WTC11 (cell line): ENCODE measurements at regions not wholly inside any gene's neighbourhood (a gene's known extent, or its start where the extent isn't known, plus 50 kb on each side); places are given as distances from the start of the nearest gene placed in this dataset.
"Not testable (repeated sequence)": the region's sequence is repeated elsewhere in the genome, so short reads cannot be mapped to it uniquely, and the experiment has no call there.

Experiments used
- CREM ChIP-seq: sonication (generic); formaldehyde crosslinking; IDR thresholded peaks from 2 replicates; pipeline ENCODE4 v1.8.1; 2022; ENCODE audit warnings: mild to moderate bottlenecking, missing genetic modification reagents, moderate library complexity
- ELF4 ChIP-seq: sonication (generic); formaldehyde crosslinking; IDR thresholded peaks from 2 replicates; pipeline ENCODE4 v1.8.1; 2022; ENCODE audit warnings: low read depth, mild to moderate bottlenecking, moderate library complexity, missing genetic modification reagents
- IRF2 ChIP-seq: sonication (generic); formaldehyde crosslinking; IDR thresholded peaks from 2 replicates; pipeline ENCODE4 v1.8.0; 2022; ENCODE audit warnings: low read depth, missing genetic modification reagents, borderline replicate concordance
- NR2C2 ChIP-seq: sonication (generic); formaldehyde crosslinking; IDR thresholded peaks from 2 replicates; pipeline ENCODE4 v1.8.0; 2022; ENCODE audit warnings: mild to moderate bottlenecking, missing genetic modification reagents
- SMAD3 ChIP-seq: sonication (generic); formaldehyde crosslinking; IDR thresholded peaks from 2 replicates; pipeline ENCODE4 v1.8.0; 2022; ENCODE audit warnings: missing genetic modification reagents, mild to moderate bottlenecking, borderline replicate concordance
- TF ChIP-seq, protein P1 (sequence below): sonication (generic); formaldehyde crosslinking; IDR thresholded peaks from 2 replicates; pipeline ENCODE4 v1.8.0; 2022; ENCODE audit warnings: mild to moderate bottlenecking, missing genetic modification reagents
- TF ChIP-seq, protein P2 (sequence below): sonication (generic); formaldehyde crosslinking; IDR thresholded peaks from 2 replicates; pipeline ENCODE4 v1.8.1; 2023; ENCODE audit warnings: mild to moderate bottlenecking, missing genetic modification reagents
- TF ChIP-seq, protein P3 (sequence below): sonication (generic); formaldehyde crosslinking; IDR thresholded peaks from 2 replicates; pipeline ENCODE4 v1.8.0; 2023; ENCODE audit warnings: missing genetic modification reagents, mild to moderate bottlenecking, borderline replicate concordance
- TF ChIP-seq, protein P4 (sequence below): fragments of 200-600 bp; IDR thresholded peaks from 2 replicates; pipeline ENCODE4 v1.8.0; 2022; ENCODE audit warnings: antibody characterized with exemption
- TF ChIP-seq, protein P5 (sequence below): sonication (generic); formaldehyde crosslinking; IDR thresholded peaks from 2 replicates; pipeline ENCODE4 v1.8.1; 2022; ENCODE audit warnings: mild to moderate bottlenecking, missing genetic modification reagents, moderate library complexity, borderline replicate concordance

DNA sequence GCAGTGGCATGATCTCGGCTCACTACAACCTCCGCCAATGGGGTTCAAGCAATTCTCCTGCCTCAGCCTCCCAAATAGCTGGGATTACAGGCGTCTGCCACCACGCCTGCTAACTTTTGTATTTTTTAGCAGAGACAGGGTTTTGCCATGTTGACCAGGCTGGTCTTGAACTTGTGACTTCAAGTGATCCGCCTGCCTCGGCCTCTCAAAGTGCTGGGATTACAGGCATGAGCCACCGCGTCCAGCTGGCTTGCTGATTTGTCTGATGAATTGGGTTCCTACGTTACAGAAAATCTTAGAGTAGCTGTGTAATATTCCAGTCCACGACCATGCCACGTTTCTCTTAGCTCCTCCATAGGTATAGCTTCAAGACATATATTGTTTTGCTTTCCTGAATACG, 102.6 kb upstream of the OTOS start:
- TF ChIP-seq SMAD3; IRF2 (CRISPR knock-in tag); NR2C2 (CRISPR knock-in tag); ELF4 (CRISPR knock-in tag); CREM: not testable (repeated sequence)
- TF ChIP-seq, protein P1, sequence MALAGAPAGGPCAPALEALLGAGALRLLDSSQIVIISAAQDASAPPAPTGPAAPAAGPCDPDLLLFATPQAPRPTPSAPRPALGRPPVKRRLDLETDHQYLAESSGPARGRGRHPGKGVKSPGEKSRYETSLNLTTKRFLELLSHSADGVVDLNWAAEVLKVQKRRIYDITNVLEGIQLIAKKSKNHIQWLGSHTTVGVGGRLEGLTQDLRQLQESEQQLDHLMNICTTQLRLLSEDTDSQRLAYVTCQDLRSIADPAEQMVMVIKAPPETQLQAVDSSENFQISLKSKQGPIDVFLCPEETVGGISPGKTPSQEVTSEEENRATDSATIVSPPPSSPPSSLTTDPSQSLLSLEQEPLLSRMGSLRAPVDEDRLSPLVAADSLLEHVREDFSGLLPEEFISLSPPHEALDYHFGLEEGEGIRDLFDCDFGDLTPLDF (CRISPR knock-in tag), result not testable (repeated sequence)
- TF ChIP-seq, protein P2, sequence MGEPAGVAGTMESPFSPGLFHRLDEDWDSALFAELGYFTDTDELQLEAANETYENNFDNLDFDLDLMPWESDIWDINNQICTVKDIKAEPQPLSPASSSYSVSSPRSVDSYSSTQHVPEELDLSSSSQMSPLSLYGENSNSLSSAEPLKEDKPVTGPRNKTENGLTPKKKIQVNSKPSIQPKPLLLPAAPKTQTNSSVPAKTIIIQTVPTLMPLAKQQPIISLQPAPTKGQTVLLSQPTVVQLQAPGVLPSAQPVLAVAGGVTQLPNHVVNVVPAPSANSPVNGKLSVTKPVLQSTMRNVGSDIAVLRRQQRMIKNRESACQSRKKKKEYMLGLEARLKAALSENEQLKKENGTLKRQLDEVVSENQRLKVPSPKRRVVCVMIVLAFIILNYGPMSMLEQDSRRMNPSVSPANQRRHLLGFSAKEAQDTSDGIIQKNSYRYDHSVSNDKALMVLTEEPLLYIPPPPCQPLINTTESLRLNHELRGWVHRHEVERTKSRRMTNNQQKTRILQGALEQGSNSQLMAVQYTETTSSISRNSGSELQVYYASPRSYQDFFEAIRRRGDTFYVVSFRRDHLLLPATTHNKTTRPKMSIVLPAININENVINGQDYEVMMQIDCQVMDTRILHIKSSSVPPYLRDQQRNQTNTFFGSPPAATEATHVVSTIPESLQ, result not testable (repeated sequence)
- TF ChIP-seq, protein P3, sequence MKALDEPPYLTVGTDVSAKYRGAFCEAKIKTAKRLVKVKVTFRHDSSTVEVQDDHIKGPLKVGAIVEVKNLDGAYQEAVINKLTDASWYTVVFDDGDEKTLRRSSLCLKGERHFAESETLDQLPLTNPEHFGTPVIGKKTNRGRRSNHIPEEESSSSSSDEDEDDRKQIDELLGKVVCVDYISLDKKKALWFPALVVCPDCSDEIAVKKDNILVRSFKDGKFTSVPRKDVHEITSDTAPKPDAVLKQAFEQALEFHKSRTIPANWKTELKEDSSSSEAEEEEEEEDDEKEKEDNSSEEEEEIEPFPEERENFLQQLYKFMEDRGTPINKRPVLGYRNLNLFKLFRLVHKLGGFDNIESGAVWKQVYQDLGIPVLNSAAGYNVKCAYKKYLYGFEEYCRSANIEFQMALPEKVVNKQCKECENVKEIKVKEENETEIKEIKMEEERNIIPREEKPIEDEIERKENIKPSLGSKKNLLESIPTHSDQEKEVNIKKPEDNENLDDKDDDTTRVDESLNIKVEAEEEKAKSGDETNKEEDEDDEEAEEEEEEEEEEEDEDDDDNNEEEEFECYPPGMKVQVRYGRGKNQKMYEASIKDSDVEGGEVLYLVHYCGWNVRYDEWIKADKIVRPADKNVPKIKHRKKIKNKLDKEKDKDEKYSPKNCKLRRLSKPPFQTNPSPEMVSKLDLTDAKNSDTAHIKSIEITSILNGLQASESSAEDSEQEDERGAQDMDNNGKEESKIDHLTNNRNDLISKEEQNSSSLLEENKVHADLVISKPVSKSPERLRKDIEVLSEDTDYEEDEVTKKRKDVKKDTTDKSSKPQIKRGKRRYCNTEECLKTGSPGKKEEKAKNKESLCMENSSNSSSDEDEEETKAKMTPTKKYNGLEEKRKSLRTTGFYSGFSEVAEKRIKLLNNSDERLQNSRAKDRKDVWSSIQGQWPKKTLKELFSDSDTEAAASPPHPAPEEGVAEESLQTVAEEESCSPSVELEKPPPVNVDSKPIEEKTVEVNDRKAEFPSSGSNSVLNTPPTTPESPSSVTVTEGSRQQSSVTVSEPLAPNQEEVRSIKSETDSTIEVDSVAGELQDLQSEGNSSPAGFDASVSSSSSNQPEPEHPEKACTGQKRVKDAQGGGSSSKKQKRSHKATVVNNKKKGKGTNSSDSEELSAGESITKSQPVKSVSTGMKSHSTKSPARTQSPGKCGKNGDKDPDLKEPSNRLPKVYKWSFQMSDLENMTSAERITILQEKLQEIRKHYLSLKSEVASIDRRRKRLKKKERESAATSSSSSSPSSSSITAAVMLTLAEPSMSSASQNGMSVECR, result not testable (repeated sequence)
- TF ChIP-seq, protein P4, sequence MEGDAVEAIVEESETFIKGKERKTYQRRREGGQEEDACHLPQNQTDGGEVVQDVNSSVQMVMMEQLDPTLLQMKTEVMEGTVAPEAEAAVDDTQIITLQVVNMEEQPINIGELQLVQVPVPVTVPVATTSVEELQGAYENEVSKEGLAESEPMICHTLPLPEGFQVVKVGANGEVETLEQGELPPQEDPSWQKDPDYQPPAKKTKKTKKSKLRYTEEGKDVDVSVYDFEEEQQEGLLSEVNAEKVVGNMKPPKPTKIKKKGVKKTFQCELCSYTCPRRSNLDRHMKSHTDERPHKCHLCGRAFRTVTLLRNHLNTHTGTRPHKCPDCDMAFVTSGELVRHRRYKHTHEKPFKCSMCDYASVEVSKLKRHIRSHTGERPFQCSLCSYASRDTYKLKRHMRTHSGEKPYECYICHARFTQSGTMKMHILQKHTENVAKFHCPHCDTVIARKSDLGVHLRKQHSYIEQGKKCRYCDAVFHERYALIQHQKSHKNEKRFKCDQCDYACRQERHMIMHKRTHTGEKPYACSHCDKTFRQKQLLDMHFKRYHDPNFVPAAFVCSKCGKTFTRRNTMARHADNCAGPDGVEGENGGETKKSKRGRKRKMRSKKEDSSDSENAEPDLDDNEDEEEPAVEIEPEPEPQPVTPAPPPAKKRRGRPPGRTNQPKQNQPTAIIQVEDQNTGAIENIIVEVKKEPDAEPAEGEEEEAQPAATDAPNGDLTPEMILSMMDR, result not testable (repeated sequence)
- TF ChIP-seq, protein P5, sequence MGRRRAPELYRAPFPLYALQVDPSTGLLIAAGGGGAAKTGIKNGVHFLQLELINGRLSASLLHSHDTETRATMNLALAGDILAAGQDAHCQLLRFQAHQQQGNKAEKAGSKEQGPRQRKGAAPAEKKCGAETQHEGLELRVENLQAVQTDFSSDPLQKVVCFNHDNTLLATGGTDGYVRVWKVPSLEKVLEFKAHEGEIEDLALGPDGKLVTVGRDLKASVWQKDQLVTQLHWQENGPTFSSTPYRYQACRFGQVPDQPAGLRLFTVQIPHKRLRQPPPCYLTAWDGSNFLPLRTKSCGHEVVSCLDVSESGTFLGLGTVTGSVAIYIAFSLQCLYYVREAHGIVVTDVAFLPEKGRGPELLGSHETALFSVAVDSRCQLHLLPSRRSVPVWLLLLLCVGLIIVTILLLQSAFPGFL, result not testable (repeated sequence)
